Urothelium cell line (cell line): ENCODE measurements at regions not wholly inside any gene's neighbourhood (a gene's known extent, or its start where the extent isn't known, plus 50 kb on each side); places are given as distances from the start of the nearest gene placed in this dataset.

Experiments used
- DNase-seq: peaks from one replicate; pipeline ENCODE4 v3.0.0; 2011; ENCODE audit warnings: low spot score, mixed read lengths
- FAIRE-seq: peaks from 2 replicates; lab custom pipeline; 2011; peaks lifted over from hg19 to GRCh38; lab: Jason Lieb, UNC

GRCh38 chr4:133776503-133776902 is 425.1 kb downstream of the PABPC4L start:
- FAIRE-seq (no peak), DNase-seq (no peak)

GRCh38 chr4:133775881-133776280 is 425.7 kb downstream of the PABPC4L start:
- FAIRE-seq (no peak), DNase-seq (no peak)

- FAIRE-seq, result no peak
Measured at GRCh38 chr4:133775469-133775868, 426.1 kb downstream of the PABPC4L start.

GRCh38 chr4:133759428-133759827 is 442.2 kb downstream of the PABPC4L start:
- DNase-seq (no peak), FAIRE-seq (no peak)

More at GRCh38 chr4:133775469-133775868, 426.1 kb downstream of the PABPC4L start:
- no peak for DNase-seq

- FAIRE-seq, result no peak
- DNase-seq, result no peak
Measured at GRCh38 chr4:133741766-133742165, 459.8 kb downstream of the PABPC4L start.

- FAIRE-seq, result no peak
- no peak for DNase-seq
Measured at GRCh38 chr4:133720001-133720400, 481.6 kb downstream of the PABPC4L start.

- DNase-seq, result no peak
- no peak for FAIRE-seq
Measured at GRCh38 chr4:133719098-133719497, 482.5 kb downstream of the PABPC4L start.

- DNase-seq (no peak), FAIRE-seq (no peak)
Measured at GRCh38 chr4:133714211-133714610, 487.4 kb downstream of the PABPC4L start.

GRCh38 chr4:133713340-133713739 is 488.2 kb downstream of the PABPC4L start:
- no peak for DNase-seq
- FAIRE-seq, result no peak

- no peak for FAIRE-seq
Measured at GRCh38 chr4:133711817-133712216, 489.8 kb downstream of the PABPC4L start.

GRCh38 chr4:133694416-133694815 is 507.2 kb downstream of the PABPC4L start:
- DNase-seq (no peak), FAIRE-seq (no peak)

More at GRCh38 chr4:133711817-133712216, 489.8 kb downstream of the PABPC4L start:
- DNase-seq, result peak; percentile 49

- no peak for DNase-seq
- FAIRE-seq, result no peak
Measured at GRCh38 chr4:133683967-133684366, 517.6 kb downstream of the PABPC4L start.

GRCh38 chr4:133668061-133668851 is 519.2 kb downstream of the PCDH10 start:
- FAIRE-seq (no peak), DNase-seq (no peak)

GRCh38 chr4:133647206-133647605 is 498.1 kb downstream of the PCDH10 start:
- no peak for DNase-seq
- FAIRE-seq, result no peak

- FAIRE-seq, result no peak
- no peak for DNase-seq
Measured at GRCh38 chr4:133641191-133641590, 492.1 kb downstream of the PCDH10 start.

GRCh38 chr4:133638751-133639150 is 489.7 kb downstream of the PCDH10 start:
- no peak for DNase-seq
- FAIRE-seq, result no peak

- no peak for FAIRE-seq
- DNase-seq, result no peak
Measured at GRCh38 chr4:133637161-133637560, 488.1 kb downstream of the PCDH10 start.

- FAIRE-seq, result no peak
Measured at GRCh38 chr4:133624744-133625143, 475.6 kb downstream of the PCDH10 start.

GRCh38 chr4:133623847-133624246 is 474.8 kb downstream of the PCDH10 start:
- DNase-seq, result no peak
- FAIRE-seq, result no peak

More at GRCh38 chr4:133624744-133625143, 475.6 kb downstream of the PCDH10 start:
- peak; percentile 2 for DNase-seq

GRCh38 chr4:133621628-133622027 is 472.5 kb downstream of the PCDH10 start:
- FAIRE-seq (no peak), DNase-seq (no peak)

GRCh38 chr4:133620555-133620954 is 471.5 kb downstream of the PCDH10 start:
- FAIRE-seq, result no peak
- DNase-seq, result no peak

GRCh38 chr4:133618963-133619362 is 469.9 kb downstream of the PCDH10 start:
- FAIRE-seq, result no peak
- DNase-seq, result no peak

- FAIRE-seq, result no peak
- no peak for DNase-seq
Measured at GRCh38 chr4:133600008-133600407, 450.9 kb downstream of the PCDH10 start.
